NCI-H510A (cell line): ENCODE measurements at regions not wholly inside any gene's neighbourhood (a gene's known extent, or its start where the extent isn't known, plus 50 kb on each side); places are given as distances from the start of the nearest gene placed in this dataset.
A peak's percentile ranks its signal among the peaks of the same experiment; 100 is the strongest.

ENCODE experiments used
- DNase-seq: peaks from one replicate; lab custom pipeline; 2025; lab: John Stamatoyannopoulos, UW

DNA sequence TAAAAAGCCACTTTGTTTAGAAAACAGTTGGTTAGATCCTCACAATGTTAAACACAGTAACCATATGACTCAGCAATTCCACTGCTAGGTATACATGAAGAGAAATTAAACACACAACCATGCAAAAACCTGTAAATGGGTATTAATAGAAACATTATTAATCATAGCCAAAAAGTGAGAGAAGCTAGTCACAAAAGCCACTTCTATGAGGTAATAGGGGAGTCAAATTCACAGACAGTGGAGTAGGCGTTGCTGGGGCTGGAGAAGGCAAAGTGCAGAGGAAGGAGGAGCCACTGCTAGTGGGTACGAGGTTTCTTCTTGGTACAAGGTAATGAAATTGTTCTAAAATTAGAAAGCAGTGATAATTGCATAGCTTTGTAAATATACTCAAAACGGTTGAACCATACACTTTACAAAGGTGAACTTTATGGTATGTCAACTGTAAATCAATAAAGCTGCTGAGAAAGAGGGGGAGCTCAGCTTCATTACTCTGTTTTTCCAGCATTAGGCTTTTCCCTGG is 364.4 kb downstream of the GADD45G start:
- DNase-seq = peak; percentile 27

- no peak for DNase-seq
Measured at GRCh38 chr9:89969881-89970639, 365.2 kb downstream of the GADD45G start.

DNA sequence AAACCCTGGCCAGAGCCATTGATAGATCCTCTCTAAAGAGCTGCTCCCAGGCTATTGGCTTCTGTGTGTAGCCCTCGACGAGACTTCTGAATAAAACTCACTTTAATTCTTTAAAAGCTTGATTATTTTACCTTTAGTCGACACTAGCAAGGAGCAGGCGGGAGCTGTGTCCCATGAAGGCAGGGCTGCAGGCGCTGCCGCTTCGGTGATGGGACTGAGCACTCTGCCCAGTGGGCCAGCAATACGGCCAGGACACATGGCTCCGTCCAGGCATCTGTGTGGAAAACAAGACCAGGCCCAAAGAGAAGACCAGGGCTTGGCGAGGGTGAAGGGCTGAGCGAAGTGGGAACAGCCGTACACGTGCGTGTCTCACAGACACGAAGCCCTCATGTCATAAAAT is 365.9 kb downstream of the GADD45G start:
- no peak for DNase-seq

GRCh38 chr9:89972535-89972934 is 367.7 kb downstream of the GADD45G start:
- no peak for DNase-seq

- DNase-seq = no peak
Measured at GRCh38 chr9:89974582-89974981, 369.8 kb downstream of the GADD45G start.

- no peak for DNase-seq
Measured at GRCh38 chr9:89975024-89975423, 370.2 kb downstream of the GADD45G start.

DNA sequence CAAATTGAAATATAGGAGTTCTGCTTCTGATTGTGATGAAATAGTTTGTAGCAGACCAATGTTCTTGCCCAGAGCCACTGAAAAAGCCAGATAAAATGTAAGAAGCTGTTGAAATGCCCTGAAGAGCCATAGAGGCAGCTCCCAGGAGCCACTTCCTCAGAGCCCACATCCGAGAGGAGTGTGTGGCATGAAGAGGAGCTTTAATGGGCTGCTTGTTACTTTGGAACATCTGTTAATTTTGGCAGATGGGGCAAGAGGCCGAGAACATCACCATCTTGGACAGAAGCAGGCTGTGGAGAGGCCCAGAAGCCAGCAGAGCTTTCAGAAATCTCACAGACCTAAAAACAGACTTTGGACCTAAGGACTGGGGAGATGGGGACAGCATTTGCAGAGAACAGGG is 370.8 kb downstream of the GADD45G start:
- no peak for DNase-seq

DNA sequence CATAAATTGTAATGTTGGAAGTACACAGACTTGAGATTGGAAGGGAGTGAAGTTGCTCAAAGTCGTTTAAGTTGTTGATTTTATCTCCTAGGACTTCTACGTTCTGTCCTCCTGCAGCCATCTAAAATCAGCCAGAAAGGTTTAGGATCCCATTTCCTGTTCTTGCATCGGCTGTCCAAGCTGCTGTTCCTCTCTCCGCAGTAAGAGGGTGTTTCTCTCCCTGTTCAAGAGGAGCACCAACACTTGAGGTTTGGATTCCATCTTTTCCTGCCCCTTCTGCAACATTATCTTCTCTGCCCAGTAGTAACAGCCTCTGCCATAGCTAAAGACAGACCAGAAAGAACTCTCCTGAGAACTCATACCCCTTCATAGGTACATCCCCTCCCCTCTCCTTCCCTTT is 373.4 kb downstream of the GADD45G start:
- no peak for DNase-seq

DNA sequence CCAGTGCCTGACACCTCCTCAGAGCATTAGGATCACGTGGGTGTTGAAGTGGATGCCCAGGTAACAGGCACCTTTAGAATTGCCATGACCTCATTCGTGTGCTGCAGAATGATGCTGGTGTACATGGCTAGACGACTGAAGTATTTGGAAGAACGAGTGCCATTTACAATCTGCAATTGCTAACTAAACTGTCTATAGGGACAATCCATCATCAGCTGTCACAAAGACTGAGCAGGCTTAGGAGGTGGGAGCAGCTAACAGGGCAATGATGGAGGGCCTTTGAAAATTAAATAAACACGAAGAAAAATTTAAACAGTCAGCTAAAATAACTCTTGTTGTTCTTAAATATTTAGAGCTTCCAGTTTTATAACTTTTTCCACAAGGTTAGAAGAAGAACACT is 375.8 kb downstream of the GADD45G start:
- peak; percentile 70 for DNase-seq

- no peak for DNase-seq
Measured at GRCh38 chr9:89982016-89982415, 377.2 kb downstream of the GADD45G start.

DNA sequence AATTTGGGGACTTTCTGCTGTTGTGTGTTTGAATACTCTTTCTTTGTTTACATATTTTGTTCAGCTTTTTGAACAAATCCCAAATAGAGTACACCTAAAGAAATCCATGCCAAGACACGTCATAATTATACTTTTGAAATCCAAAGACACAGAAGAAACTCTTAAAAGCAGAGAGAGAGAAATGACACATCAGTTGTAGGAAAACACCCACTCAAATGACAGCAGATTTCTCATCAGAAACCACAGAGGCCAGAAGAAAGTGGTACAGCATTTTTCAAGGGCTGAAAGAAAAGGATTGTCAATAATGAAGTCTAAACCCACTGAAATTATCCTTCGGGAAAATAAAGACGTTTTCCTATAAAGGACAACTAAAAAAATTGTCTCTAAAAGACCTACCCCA is 378.6 kb downstream of the GADD45G start:
- DNase-seq = no peak

DNA sequence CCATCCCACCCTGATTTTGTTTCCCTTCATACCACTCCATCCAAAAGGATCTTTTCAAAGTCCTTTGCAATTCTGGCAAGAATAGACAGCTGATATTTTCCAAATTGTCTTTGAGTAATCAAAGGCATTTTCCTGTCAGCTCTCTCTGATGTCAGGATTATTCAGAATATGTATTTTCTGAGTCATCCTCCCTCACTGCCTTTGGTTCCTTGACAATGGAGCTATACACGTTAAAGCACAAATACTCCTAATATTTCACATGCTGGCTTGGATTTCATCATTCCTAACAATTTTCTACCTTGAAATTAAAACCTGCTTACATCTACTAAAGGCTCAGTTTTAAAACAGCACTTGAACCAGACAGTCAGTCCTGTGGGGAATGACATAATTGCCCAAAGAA is 379.4 kb downstream of the GADD45G start:
- no peak for DNase-seq

DNA sequence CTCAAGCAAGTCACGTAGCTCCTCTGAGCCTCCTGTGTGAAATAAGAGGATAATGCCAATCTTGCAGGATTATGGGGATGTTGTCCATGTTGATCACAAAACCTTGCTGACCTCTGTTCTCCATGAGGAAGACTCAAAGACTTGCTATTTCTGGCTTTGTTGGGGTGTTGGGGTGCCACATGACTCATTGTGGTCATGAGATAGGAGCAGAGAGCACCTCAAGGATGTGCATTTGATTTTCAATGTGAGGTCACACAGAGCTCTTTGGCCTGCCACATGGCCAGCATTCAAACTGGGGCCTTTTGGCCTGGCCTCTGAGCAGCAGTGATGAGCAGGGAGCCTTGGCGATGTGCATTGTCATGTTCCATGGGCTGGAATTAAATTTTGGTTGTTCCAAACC is 380.3 kb downstream of the GADD45G start:
- no peak for DNase-seq

- DNase-seq = no peak
Measured at GRCh38 chr9:89986190-89986589, 381.4 kb downstream of the GADD45G start.

- DNase-seq = no peak
Measured at GRCh38 chr9:89988458-89988857, 383.6 kb downstream of the GADD45G start.

- DNase-seq = no peak
Measured at GRCh38 chr9:89991204-89991790, 386.5 kb downstream of the GADD45G start.

- peak; percentile 51 for DNase-seq
Measured at GRCh38 chr9:89992326-89993198, 387.8 kb downstream of the GADD45G start.

- no peak for DNase-seq
Measured at GRCh38 chr9:89993678-89994630, 389.1 kb downstream of the GADD45G start.

DNA sequence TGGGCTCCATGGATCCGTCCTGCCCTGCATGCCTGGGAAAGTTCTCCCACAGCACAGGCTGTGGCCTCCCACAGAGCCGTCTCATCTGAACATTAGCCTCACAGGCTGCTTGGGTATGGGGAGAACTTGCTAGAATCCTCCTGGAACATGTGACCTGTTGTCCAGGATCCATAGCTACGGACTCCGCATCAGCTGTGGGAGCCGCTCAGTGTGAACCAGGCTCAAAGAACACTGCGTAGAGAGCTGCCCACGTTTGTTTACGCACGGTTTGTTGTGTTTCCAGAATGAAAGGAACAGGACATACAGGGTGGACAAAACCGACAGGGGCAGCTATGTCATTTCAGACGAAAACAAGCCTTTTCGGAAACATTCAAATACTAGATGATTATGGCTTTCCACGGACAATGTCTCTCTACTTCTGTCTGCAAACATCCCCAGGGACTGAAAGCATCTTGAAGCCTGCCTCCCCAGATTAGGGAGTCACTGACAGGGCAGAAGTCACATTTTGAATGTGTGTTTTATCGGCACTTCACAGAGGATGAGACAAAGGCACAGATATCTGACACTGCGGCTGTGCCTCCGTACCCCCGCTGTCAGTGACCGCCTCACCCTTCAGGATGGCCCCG is 390.3 kb downstream of the GADD45G start:
- DNase-seq = no peak

GRCh38 chr9:89996116-89996515 is 391.3 kb downstream of the GADD45G start:
- DNase-seq = peak; percentile 47

DNA sequence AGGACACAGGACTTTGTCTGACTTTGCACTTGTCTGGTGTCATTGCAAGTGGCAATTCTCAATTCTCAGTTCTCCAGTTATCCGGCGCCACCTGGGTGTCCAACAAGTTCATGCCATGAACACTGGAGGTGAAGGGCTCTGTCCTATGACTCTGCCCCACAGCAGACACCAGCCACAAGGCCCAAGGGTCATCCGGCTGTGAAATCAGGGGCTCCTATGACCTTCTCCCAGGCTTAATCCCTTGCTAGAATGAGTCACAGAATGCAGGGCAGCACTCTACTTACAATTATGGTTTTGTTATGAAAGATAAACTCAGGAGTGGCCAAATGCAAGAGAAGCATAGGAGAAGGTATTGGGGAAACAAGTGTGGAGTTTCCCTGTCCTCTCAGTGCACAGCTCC is 392.0 kb downstream of the GADD45G start:
- DNase-seq = peak; percentile 24
